SK-N-SH (cell line): ENCODE measurements at regions not wholly inside any gene's neighbourhood (a gene's known extent, or its start where the extent isn't known, plus 50 kb on each side); places are given as distances from the start of the nearest gene placed in this dataset.
A peak's percentile ranks its signal among the peaks of the same experiment; 100 is the strongest.

Experiments
- CTCF ChIA-PET: fragments of 300-600, 350-600 bp; formaldehyde crosslinking; extraction: SDS; loops from one replicate; lab custom pipeline; 2021; lab: Yijun Ruan, JAX
- POLR2A ChIA-PET: fragments of 350-600 bp; sonication (Branson Sonifier 250); formaldehyde crosslinking; extraction: SDS; loops from one replicate; lab custom pipeline; 2020; ENCODE audit warnings: antibody characterized with exemption, inconsistent platforms; lab: Yijun Ruan, JAX
- DNase-seq: peaks from one replicate; pipeline ENCODE4 v3.0.0; 2012
- H2AFZ ChIP-seq: fragments of 200-600 bp; sonication (generic); 2 replicates; pipeline ENCODE4 v1.8.1; 2016; ENCODE audit warnings: antibody characterized with exemption, mild to moderate bottlenecking, low read depth
- H3F3A ChIP-seq: fragments of 200-600 bp; sonication (generic); replicated peaks from 2 replicates; pipeline ENCODE3; 2016; ENCODE audit warnings: antibody characterized with exemption, mild to moderate bottlenecking; ENCODE audit not compliant: insufficient read depth
- H3K27ac ChIP-seq, 2 experiments: fragments of 200-500 bp in 1 of 2; fragments of 200-600 bp in 1 of 2; sonication (Bioruptor generic) in 1 of 2; sonication (generic), shearing (Covaris generic) in 1 of 2; 2 replicates each; pipeline versions ENCODE4 v1.5.1 to v1.6.1; 2014 to 2016; ENCODE audit warnings: low read depth in 2 of 2, inconsistent platforms in 1 of 2, low read length in 1 of 2, mild to moderate bottlenecking in 1 of 2, mixed read lengths in 1 of 2
- H3K27me3 ChIP-seq: fragments of 200-600 bp; sonication (generic), shearing (Covaris generic); 2 replicates; pipeline ENCODE4 v1.6.1; 2016; ENCODE audit warnings: mixed run types; ENCODE audit not compliant: insufficient read depth
- H3K36me3 ChIP-seq, 2 experiments: fragments of 200-500 bp in 1 of 2; fragments of 200-600 bp in 1 of 2; sonication (Bioruptor generic) in 1 of 2; sonication (generic) in 1 of 2; replicated peaks in 1 of 2; 2 replicates each; pipeline versions ENCODE3 to v1.5.1; 2014 to 2016; ENCODE audit warnings: low read length in 1 of 2, mild to moderate bottlenecking in 1 of 2; ENCODE audit not compliant: insufficient read depth in 2 of 2, control insufficient read depth in 1 of 2
- H3K4me1 ChIP-seq, 2 experiments: fragments of 200-500 bp in 1 of 2; fragments of 200-600 bp in 1 of 2; sonication (Bioruptor generic) in 1 of 2; sonication (generic), shearing (Covaris generic) in 1 of 2; 2 replicates each; pipeline versions ENCODE4 v1.5.1 to v1.6.1; 2014 to 2016; ENCODE audit warnings: low read depth in 1 of 2, low read length in 1 of 2, mixed run types in 1 of 2; ENCODE audit not compliant: insufficient read depth in 2 of 2, control insufficient read depth in 1 of 2
- H3K4me2 ChIP-seq: fragments of 200-600 bp; sonication (generic), shearing (Covaris generic); 2 replicates; pipeline ENCODE4 v1.6.1; 2017; ENCODE audit warnings: mixed run types
- H3K4me3 ChIP-seq, 2 experiments: fragments of 200-500 bp in 1 of 2; fragments of 200-600 bp in 1 of 2; sonication (Bioruptor generic) in 1 of 2; sonication (generic), shearing (Covaris generic) in 1 of 2; 2 replicates each; pipeline versions ENCODE4 v1.5.1 to v1.8.1; 2014 to 2016; ENCODE audit warnings: low read depth in 2 of 2, inconsistent platforms in 1 of 2, low read length in 1 of 2, mild to moderate bottlenecking in 1 of 2, mixed read lengths in 1 of 2, moderate library complexity in 1 of 2
- H3K79me2 ChIP-seq: fragments of 200-600 bp; sonication (generic); 2 replicates; pipeline ENCODE4 v1.8.1; 2017; ENCODE audit warnings: mild to moderate bottlenecking; ENCODE audit not compliant: insufficient read depth
- H3K9ac ChIP-seq: fragments of 200-600 bp; sonication (generic); 2 replicates; pipeline ENCODE4 v1.6.1; 2017; ENCODE audit warnings: mixed run types
- H3K9me2 ChIP-seq: fragments of 200-600 bp; sonication (generic); 2 replicates; pipeline ENCODE4 v1.6.1; 2017; ENCODE audit warnings: mixed run types
- H3K9me3 ChIP-seq: fragments of 200-600 bp; sonication (generic); 2 replicates; pipeline ENCODE4 v1.6.1; 2017; ENCODE audit warnings: mixed run types, mild to moderate bottlenecking, moderate library complexity
- H4K20me1 ChIP-seq: fragments of 200-600 bp; sonication (generic); 2 replicates; pipeline ENCODE4 v1.6.1; 2017; ENCODE audit warnings: mild to moderate bottlenecking, mixed run types; ENCODE audit not compliant: insufficient read depth
- CTCF ChIP-seq: fragments of 200-600 bp; sonication (generic); IDR thresholded peaks from 2 replicates; pipeline ENCODE4 v1.6.1; 2017; ENCODE audit warnings: antibody characterized with exemption, mild to moderate bottlenecking, moderate library complexity
- FOSL2 ChIP-seq: IDR thresholded peaks from 2 replicates; pipeline ENCODE4 v1.4.0; 2012; ENCODE audit warnings: low read depth, mild to moderate bottlenecking, moderate library complexity, borderline replicate concordance
- FOXJ3 ChIP-seq: sonication (generic); formaldehyde crosslinking; IDR thresholded peaks from 2 replicates; pipeline ENCODE4 v1.5.1; 2020; ENCODE audit warnings: mild to moderate bottlenecking, missing genetic modification reagents
- GATA2 ChIP-seq: sonication (generic); formaldehyde crosslinking; IDR thresholded peaks from 2 replicates; pipeline ENCODE4 v1.5.0; 2020; ENCODE audit warnings: mild to moderate bottlenecking, missing genetic modification reagents
- JUND ChIP-seq: IDR thresholded peaks from 2 replicates; pipeline ENCODE4 v1.4.0; 2012
- POLR2AphosphoS5 ChIP-seq: IDR thresholded peaks from 2 replicates; pipeline ENCODE4 v1.6.1; 2012; ENCODE audit warnings: low read depth, low read length
- RAD21 ChIP-seq: IDR thresholded peaks from 2 replicates; pipeline ENCODE4 v1.6.1; 2012; ENCODE audit warnings: mild to moderate bottlenecking, low read length
- RFX5 ChIP-seq: IDR thresholded peaks from 2 replicates; pipeline ENCODE4 v1.6.1; 2012; ENCODE audit warnings: mild to moderate bottlenecking, improper control_type of control experiment, low read length
- TCF12 ChIP-seq: IDR thresholded peaks from 2 replicates; pipeline ENCODE4 v1.4.0; 2012
- YY1 ChIP-seq: IDR thresholded peaks from 2 replicates; pipeline ENCODE4 v1.4.0; 2012; ENCODE audit warnings: low read depth, mild to moderate bottlenecking
- WGBS: methylation state at CpG from one replicate; pipeline ENCODE4 v1.1.6; 2017; ENCODE audit warnings: low lambda C conversion rate; 5-methylcytosine and 5-hydroxymethylcytosine counted together
- TF ChIP-seq, protein P1 (sequence below): IDR thresholded peaks from 2 replicates; pipeline ENCODE4 v1.6.1; 2012; ENCODE audit warnings: mild to moderate bottlenecking, low read depth, low read length, moderate library complexity

- H3K9me3 ChIP-seq, result no peaks in the 10 kb centered on the region
- DNase-seq, result no peak
- ChIA-PET CTCF (no interaction called here), POLR2A (no interaction called here)
- H2AFZ ChIP-seq, result no peak overlapping the region
- no peak overlapping the region for H3K27ac ChIP-seq
- H3K4me3 ChIP-seq, result no peak overlapping the region
- H4K20me1 ChIP-seq, result no peaks in the 10 kb centered on the region
- no peaks in the 10 kb centered on the region for H3K27me3 ChIP-seq
- H3K79me2 ChIP-seq, result no peaks in the 10 kb centered on the region
- TF ChIP-seq TCF12 (peak; percentile 15; the same call in 1 of the 2 replicates), JUND (no peak), FOXJ3 (CRISPR knock-in tag) (no peak), CTCF (no peak), FOSL2 (peak; percentile 27; the same call in 1 of the 2 replicates), RAD21 (no peak)
- no peak overlapping the region for H3K4me2 ChIP-seq
- 88% methylated on average over 1 of the region's 1 CpG for WGBS
- H3K9ac ChIP-seq, result no peak overlapping the region
- no peaks in the 10 kb centered on the region for H3K9me2 ChIP-seq
- H3K36me3 ChIP-seq, result no peaks in the 10 kb centered on the region
- no peaks in the 10 kb centered on the region for H3F3A ChIP-seq
- H3K4me1 ChIP-seq, result peaks cover 0 to 5% of the 10 kb centered on the region in 2 experiments; a peak in 1 of 4 replicates
Observed at GRCh38 chr13:34657716-34658115, 284.4 kb upstream of the NBEA start.

- Histone ChIP-seq H3K4me2 (no peak overlapping the region), H3K9me2 (no peaks in the 10 kb centered on the region), H4K20me1 (no peaks in the 10 kb centered on the region), H3K9ac (no peak overlapping the region), H3F3A (no peaks in the 10 kb centered on the region), H3K79me2 (no peaks in the 10 kb centered on the region), H3K36me3 (no peaks in the 10 kb centered on the region), H3K4me3 (no peak overlapping the region), H3K27me3 (no peaks in the 10 kb centered on the region), H2AFZ (no peak overlapping the region), H3K9me3 (0 out of 2 replicates have a peak, but pooled peaks cover 7% of the 10 kb centered on the region), H3K4me1 (peaks cover 0 to 3% of the 10 kb centered on the region in 2 experiments; a peak in 2 of 4 replicates), H3K27ac (no peak overlapping the region; a peak in 1 of 4 replicates)
- TF ChIP-seq, protein P1, sequence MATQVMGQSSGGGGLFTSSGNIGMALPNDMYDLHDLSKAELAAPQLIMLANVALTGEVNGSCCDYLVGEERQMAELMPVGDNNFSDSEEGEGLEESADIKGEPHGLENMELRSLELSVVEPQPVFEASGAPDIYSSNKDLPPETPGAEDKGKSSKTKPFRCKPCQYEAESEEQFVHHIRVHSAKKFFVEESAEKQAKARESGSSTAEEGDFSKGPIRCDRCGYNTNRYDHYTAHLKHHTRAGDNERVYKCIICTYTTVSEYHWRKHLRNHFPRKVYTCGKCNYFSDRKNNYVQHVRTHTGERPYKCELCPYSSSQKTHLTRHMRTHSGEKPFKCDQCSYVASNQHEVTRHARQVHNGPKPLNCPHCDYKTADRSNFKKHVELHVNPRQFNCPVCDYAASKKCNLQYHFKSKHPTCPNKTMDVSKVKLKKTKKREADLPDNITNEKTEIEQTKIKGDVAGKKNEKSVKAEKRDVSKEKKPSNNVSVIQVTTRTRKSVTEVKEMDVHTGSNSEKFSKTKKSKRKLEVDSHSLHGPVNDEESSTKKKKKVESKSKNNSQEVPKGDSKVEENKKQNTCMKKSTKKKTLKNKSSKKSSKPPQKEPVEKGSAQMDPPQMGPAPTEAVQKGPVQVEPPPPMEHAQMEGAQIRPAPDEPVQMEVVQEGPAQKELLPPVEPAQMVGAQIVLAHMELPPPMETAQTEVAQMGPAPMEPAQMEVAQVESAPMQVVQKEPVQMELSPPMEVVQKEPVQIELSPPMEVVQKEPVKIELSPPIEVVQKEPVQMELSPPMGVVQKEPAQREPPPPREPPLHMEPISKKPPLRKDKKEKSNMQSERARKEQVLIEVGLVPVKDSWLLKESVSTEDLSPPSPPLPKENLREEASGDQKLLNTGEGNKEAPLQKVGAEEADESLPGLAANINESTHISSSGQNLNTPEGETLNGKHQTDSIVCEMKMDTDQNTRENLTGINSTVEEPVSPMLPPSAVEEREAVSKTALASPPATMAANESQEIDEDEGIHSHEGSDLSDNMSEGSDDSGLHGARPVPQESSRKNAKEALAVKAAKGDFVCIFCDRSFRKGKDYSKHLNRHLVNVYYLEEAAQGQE, result no peak
- TF ChIP-seq GATA2 (CRISPR knock-in tag) (peak; percentile 62), YY1 (no peak), RFX5 (no peak), POLR2AphosphoS5 (no peak)
- no peak for DNase-seq
- POLR2A ChIA-PET, result no interaction called here
- WGBS, result 84% methylated on average over 11 of the region's 11 CpGs
- CTCF ChIA-PET, result interaction anchor here (1.2 kb wide), 1 partner anchor 38 kb away, joined by 3 read pairs; no protein-coding TSS in a partner anchor
Observed at GRCh38 chr13:34667286-34668218, 274.5 kb upstream of the NBEA start.
